ENCODE measurements at regions not wholly inside any gene's neighbourhood (a gene's known extent, or its start where the extent isn't known, plus 50 kb on each side); places are given as distances from the start of the nearest gene placed in this dataset.

DNA sequence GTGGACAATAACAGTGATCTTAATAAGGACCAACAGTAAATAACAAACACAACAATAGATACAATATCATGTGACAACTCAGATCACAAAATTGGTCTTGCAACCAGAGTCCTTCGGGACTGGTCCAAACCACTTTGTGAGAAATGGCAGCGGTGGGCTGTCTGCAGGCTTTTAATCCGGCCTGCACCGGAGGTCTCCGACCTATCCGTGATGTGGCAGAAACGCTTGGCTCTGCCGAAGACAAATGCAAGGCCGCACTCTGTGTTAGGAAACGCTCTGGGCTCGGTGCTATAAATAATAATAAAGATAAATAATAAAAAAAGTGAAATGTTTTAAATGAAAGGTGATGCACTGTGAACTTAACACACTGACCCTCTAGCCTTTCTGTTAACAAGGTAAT, 810.6 kb upstream of the NR2F2 start:
- TF ChIP-seq EP300 (IDR thresholded peaks at IDR 0.05) (no peak), POLR2AphosphoS5 (IDR thresholded peaks at IDR 0.05) (no peak), POLR2A (IDR thresholded peaks at IDR 0.05) (no peak)
- TF ChIP-seq, protein P1, sequence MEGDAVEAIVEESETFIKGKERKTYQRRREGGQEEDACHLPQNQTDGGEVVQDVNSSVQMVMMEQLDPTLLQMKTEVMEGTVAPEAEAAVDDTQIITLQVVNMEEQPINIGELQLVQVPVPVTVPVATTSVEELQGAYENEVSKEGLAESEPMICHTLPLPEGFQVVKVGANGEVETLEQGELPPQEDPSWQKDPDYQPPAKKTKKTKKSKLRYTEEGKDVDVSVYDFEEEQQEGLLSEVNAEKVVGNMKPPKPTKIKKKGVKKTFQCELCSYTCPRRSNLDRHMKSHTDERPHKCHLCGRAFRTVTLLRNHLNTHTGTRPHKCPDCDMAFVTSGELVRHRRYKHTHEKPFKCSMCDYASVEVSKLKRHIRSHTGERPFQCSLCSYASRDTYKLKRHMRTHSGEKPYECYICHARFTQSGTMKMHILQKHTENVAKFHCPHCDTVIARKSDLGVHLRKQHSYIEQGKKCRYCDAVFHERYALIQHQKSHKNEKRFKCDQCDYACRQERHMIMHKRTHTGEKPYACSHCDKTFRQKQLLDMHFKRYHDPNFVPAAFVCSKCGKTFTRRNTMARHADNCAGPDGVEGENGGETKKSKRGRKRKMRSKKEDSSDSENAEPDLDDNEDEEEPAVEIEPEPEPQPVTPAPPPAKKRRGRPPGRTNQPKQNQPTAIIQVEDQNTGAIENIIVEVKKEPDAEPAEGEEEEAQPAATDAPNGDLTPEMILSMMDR (IDR thresholded peaks at IDR 0.05), result no peak
